ENCODE measurements at regions not wholly inside any gene's neighbourhood (a gene's known extent, or its start where the extent isn't known, plus 50 kb on each side); places are given as distances from the start of the nearest gene placed in this dataset.

DNA sequence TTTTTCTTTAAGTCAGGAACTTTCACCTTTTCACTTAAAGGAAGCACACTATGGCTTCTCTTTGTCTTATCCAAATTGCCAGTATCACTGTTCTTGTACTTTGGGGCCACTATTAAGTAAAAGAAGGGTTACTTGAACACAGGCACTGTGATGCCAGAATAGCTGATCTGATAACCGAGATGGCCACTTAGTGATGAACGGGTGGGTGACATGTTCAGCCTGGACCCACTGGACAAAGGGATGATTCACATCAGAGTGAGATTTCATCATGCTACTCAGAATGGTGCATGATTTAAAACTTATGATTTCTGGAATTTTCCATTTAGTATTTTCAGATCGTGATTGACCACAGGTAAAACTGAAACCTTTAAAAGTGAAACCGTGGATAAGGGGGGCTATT lies 252.6 kb downstream of the KLF13 start:
- TF ChIP-seq ZNF561 (tag by site-specific recombination; IDR thresholded peaks at IDR 0.05; ENCODE audit: borderline replicate concordance) (no peak), ZNF175 (tag by site-specific recombination; IDR thresholded peaks at IDR 0.05) (no peak), ZNF223 (tag by site-specific recombination; IDR thresholded peaks at IDR 0.05) (no peak), ZNF174 (tag by site-specific recombination; IDR thresholded peaks at IDR 0.05) (no peak), REPIN1 (tag by site-specific recombination; IDR thresholded peaks at IDR 0.05; ENCODE audit: low read depth) (no peak), ZNF132 (tag by site-specific recombination; IDR thresholded peaks at IDR 0.05; ENCODE audit: borderline replicate concordance) (no peak)
- TF ChIP-seq, protein P1, sequence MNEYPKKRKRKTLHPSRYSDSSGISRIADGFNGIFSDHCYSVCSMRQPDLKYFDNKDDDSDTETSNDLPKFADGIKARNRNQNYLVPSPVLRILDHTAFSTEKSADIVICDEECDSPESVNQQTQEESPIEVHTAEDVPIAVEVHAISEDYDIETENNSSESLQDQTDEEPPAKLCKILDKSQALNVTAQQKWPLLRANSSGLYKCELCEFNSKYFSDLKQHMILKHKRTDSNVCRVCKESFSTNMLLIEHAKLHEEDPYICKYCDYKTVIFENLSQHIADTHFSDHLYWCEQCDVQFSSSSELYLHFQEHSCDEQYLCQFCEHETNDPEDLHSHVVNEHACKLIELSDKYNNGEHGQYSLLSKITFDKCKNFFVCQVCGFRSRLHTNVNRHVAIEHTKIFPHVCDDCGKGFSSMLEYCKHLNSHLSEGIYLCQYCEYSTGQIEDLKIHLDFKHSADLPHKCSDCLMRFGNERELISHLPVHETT (tag by site-specific recombination; IDR thresholded peaks at IDR 0.05) = no peak
- TF ChIP-seq, protein P2, sequence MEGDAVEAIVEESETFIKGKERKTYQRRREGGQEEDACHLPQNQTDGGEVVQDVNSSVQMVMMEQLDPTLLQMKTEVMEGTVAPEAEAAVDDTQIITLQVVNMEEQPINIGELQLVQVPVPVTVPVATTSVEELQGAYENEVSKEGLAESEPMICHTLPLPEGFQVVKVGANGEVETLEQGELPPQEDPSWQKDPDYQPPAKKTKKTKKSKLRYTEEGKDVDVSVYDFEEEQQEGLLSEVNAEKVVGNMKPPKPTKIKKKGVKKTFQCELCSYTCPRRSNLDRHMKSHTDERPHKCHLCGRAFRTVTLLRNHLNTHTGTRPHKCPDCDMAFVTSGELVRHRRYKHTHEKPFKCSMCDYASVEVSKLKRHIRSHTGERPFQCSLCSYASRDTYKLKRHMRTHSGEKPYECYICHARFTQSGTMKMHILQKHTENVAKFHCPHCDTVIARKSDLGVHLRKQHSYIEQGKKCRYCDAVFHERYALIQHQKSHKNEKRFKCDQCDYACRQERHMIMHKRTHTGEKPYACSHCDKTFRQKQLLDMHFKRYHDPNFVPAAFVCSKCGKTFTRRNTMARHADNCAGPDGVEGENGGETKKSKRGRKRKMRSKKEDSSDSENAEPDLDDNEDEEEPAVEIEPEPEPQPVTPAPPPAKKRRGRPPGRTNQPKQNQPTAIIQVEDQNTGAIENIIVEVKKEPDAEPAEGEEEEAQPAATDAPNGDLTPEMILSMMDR (tag by site-specific recombination; IDR thresholded peaks at IDR 0.05) = no peak

Measured in HEK293 (cell line).